Breast epithelium (tissue), 4 donors: ENCODE measurements at regions not wholly inside any gene's neighbourhood (a gene's known extent, or its start where the extent isn't known, plus 50 kb on each side); places are given as distances from the start of the nearest gene placed in this dataset.

Experiments used
- DNase-seq, 2 donors: peaks; one replicate each; pipeline ENCODE4 v3.0.0-alpha.2; 2019; ENCODE audit warnings: low spot score in 2 of 2
- H3K27ac ChIP-seq, 2 donors: fragments of 200-600 bp; sonication (generic) in 1 of 2; one replicate each; pipeline ENCODE4 v1.5.1; 2016 to 2019; ENCODE audit warnings: mild to moderate bottlenecking in 1 of 2
- H3K27me3 ChIP-seq, 2 donors: fragments of 200-600 bp; sonication (generic) in 1 of 2; one replicate each; pipeline versions ENCODE4 v1.5.1 to v1.6.0; 2017 to 2019; ENCODE audit warnings: control low read depth in 1 of 2, mild to moderate bottlenecking in 1 of 2
- H3K36me3 ChIP-seq: fragments of 200-600 bp; one replicate; pipeline ENCODE4 v1.5.1; 2019
- H3K4me1 ChIP-seq, 2 donors: fragments of 200-600 bp; sonication (generic); one replicate each; pipeline ENCODE4 v1.5.1; 2016 to 2019; ENCODE audit warnings: control low read depth in 1 of 2
- H3K4me3 ChIP-seq, 3 donors: fragments of 200-600 bp; sonication (generic); 1 replicate in 2 of 3; 2 replicates in 1 of 3; pipeline ENCODE4 v1.5.1; 2016 to 2019; ENCODE audit warnings: mild to moderate bottlenecking in 3 of 3, moderate library complexity in 2 of 3
- H3K9me3 ChIP-seq, 2 donors: fragments of 200-600 bp; sonication (generic) in 1 of 2; one replicate each; pipeline ENCODE4 v1.5.1; 2016 to 2019; ENCODE audit warnings: control low read depth in 1 of 2
- CTCF ChIP-seq, 3 donors: fragments of 450-650 bp; IDR thresholded peaks; one replicate each; pipeline ENCODE4 v1.5.1; 2016 to 2017; ENCODE audit warnings: antibody characterized with exemption in 3 of 3, mild to moderate bottlenecking in 3 of 3, moderate library complexity in 3 of 3
- POLR2A ChIP-seq: fragments of 450-650 bp; IDR thresholded peaks from one replicate; pipeline ENCODE4 v1.6.1; 2016; ENCODE audit warnings: antibody characterized with exemption, mild to moderate bottlenecking, moderate library complexity
- POLR2AphosphoS5 ChIP-seq, 3 donors: sonication (generic); formaldehyde crosslinking; IDR thresholded peaks; one replicate each; pipeline ENCODE4 v1.6.1; 2017; ENCODE audit warnings: antibody characterized with exemption in 3 of 3
- intact Hi-C: fragments of 100-400 bp; cut with DNase I; formaldehyde crosslinking; loops from one replicate; pipeline ENCODE4 v1.15.1; 2023; ENCODE audit warnings: low total_unique reads

GRCh38 chrX:45735571-45735970 lies 534.9 kb upstream of the DIPK2B start:
- DNase-seq: no peak
- intact Hi-C loops: no loop called here

GRCh38 chrX:45731448-45731847 lies 530.8 kb upstream of the DIPK2B start:
- Histone ChIP-seq H3K4me1 (no peaks in the 10 kb centered on the region), H3K36me3 (no peaks in the 10 kb centered on the region)
- TF ChIP-seq CTCF (IDR thresholded peaks at IDR 0.05): no peak
- TF ChIP-seq POLR2AphosphoS5 (IDR thresholded peaks at IDR 0.05): no peak
- TF ChIP-seq POLR2A: no peak

More at GRCh38 chrX:45735571-45735970, 534.9 kb upstream of the DIPK2B start:
- no peaks in the 10 kb centered on the region for H3K36me3 ChIP-seq
- H3K9me3 ChIP-seq: no peaks in the 10 kb centered on the region
- no peak for TF ChIP-seq CTCF (IDR thresholded peaks at IDR 0.05)
- TF ChIP-seq POLR2A: no peak
- no peak for TF ChIP-seq POLR2AphosphoS5 (IDR thresholded peaks at IDR 0.05)
- no peaks in the 10 kb centered on the region for H3K4me1 ChIP-seq
- H3K27ac ChIP-seq: no peak overlapping the region
- peaks cover 0 to 18% of the 10 kb centered on the region in 2 donors for H3K27me3 ChIP-seq
- no peak overlapping the region for H3K4me3 ChIP-seq

GRCh38 chrX:45727761-45728160 lies 527.1 kb upstream of the DIPK2B start:
- H3K27ac ChIP-seq: no peak overlapping the region
- TF ChIP-seq POLR2AphosphoS5 (IDR thresholded peaks at IDR 0.05) (no peak), CTCF (IDR thresholded peaks at IDR 0.05) (no peak), POLR2A (no peak)
- H3K4me3 ChIP-seq: no peak overlapping the region
- peaks cover 0 to 22% of the 10 kb centered on the region in 2 donors for H3K27me3 ChIP-seq
- no peak for DNase-seq
- H3K4me1 ChIP-seq: no peaks in the 10 kb centered on the region
- intact Hi-C loops: no loop called here
- no peaks in the 10 kb centered on the region for H3K36me3 ChIP-seq
- no peaks in the 10 kb centered on the region for H3K9me3 ChIP-seq

More at GRCh38 chrX:45731448-45731847, 530.8 kb upstream of the DIPK2B start:
- intact Hi-C loops: no loop called here
- peaks cover 0 to 19% of the 10 kb centered on the region in 2 donors for H3K27me3 ChIP-seq
- no peak overlapping the region for H3K27ac ChIP-seq
- H3K4me3 ChIP-seq: no peak overlapping the region
- H3K9me3 ChIP-seq: no peaks in the 10 kb centered on the region
- no peak for DNase-seq

GRCh38 chrX:45722471-45722870 lies 521.8 kb upstream of the DIPK2B start:
- TF ChIP-seq CTCF (IDR thresholded peaks at IDR 0.05) (no peak), POLR2A (no peak), POLR2AphosphoS5 (IDR thresholded peaks at IDR 0.05) (no peak)
- intact Hi-C loops: no loop called here

GRCh38 chrX:45719751-45720501 lies 519.2 kb upstream of the DIPK2B start:
- Histone ChIP-seq H3K4me1 (no peaks in the 10 kb centered on the region), H3K27ac (no peak overlapping the region), H3K4me3 (no peak overlapping the region), H3K27me3 (peaks cover 0 to 18% of the 10 kb centered on the region in 2 donors), H3K36me3 (no peaks in the 10 kb centered on the region), H3K9me3 (no peaks in the 10 kb centered on the region)
- TF ChIP-seq CTCF (IDR thresholded peaks at IDR 0.05) (no peak), POLR2A (no peak), POLR2AphosphoS5 (IDR thresholded peaks at IDR 0.05) (no peak)
- intact Hi-C loops: no loop called here
- DNase-seq: no peak

More at GRCh38 chrX:45722471-45722870, 521.8 kb upstream of the DIPK2B start:
- H3K36me3 ChIP-seq: no peaks in the 10 kb centered on the region
- DNase-seq: no peak
- H3K4me1 ChIP-seq: no peaks in the 10 kb centered on the region
- no peak overlapping the region for H3K27ac ChIP-seq
- H3K27me3 ChIP-seq: peaks cover 0 to 18% of the 10 kb centered on the region in 2 donors
- no peaks in the 10 kb centered on the region for H3K9me3 ChIP-seq
- no peak overlapping the region for H3K4me3 ChIP-seq
